ENCODE measurements at regions not wholly inside any gene's neighbourhood (a gene's known extent, or its start where the extent isn't known, plus 50 kb on each side); places are given as distances from the start of the nearest gene placed in this dataset.
"Not testable (repeated sequence)": the region's sequence is repeated elsewhere in the genome, so short reads cannot be mapped to it uniquely, and the experiment has no call there.

DNA sequence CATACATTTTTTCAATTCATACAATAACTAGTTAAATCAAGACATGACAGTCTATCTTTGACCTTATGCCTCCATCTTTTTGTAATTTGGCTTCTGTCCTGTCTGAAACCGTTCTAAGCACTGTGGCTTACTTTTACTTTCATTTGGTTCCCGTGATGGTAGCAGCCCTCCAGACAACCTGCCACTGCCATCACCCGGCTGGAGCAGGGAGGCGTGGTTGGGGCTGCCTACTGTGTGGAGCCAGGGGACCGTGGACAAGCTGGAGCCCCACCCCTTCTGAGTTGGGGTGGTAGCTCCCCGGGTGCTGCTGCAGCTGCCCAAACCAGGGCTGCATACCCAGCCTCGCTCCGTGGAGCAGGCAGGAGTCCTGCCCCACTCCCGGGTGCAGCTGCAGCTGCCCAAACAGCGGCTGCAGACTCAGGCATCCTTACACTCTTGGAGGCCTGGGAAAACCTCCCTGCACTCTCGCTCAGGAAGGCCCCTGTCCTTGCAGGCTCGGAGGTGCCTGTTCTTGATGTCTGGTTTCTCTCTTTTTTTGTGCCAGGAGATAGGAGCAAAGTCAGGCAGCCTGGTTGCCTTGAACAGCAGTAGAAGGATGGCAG is 312.4 kb downstream of the ANKRD30B start:
- not testable (repeated sequence) for DNase-seq (ENCODE audit: low read depth in 2 of 2)

DNA sequence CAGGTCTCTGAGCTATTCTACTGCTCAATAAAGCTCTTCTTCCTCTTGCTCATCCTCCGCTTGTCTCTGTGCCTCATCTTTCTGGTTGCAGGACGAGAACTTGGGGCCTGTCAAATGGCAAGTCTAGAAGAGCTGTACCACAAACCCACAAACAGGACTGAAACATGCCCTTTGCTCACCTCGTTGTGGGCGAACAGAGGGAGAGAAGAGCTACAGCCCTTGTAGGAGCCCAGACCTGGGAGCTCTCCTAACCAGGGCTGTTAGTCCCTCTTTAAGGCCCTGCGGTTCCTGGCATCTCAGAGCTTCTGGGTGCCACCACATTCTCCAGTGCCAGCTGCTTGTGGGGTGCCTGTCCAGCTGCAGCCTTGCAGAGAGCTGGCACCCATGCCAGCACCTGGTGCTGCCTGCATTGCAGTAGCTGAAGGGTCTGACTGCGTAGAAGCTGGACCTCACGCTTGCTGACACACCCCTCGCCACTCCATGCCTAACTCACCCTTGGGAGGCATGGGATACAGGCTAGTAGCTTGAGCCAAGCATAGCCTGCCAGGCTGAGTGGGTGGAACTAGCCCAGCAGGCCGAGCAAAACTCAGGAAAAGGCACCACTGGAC is 313.4 kb downstream of the ANKRD30B start:
- DNase-seq (ENCODE audit: low read depth in 2 of 2) = not testable (repeated sequence)

- DNase-seq (ENCODE audit: low read depth in 2 of 2) = not testable (repeated sequence)
Observed at GRCh38 chr18:15066434-15066833, 318.5 kb downstream of the ANKRD30B start.

GRCh38 chr18:15071311-15071710 is 323.3 kb downstream of the ANKRD30B start:
- not testable (repeated sequence) for DNase-seq (ENCODE audit: low read depth in 2 of 2)
